PC-9 (cell line): ENCODE measurements at regions not wholly inside any gene's neighbourhood (a gene's known extent, or its start where the extent isn't known, plus 50 kb on each side); places are given as distances from the start of the nearest gene placed in this dataset.
"Not testable (repeated sequence)": the region's sequence is repeated elsewhere in the genome, so short reads cannot be mapped to it uniquely, and the experiment has no call there.

Experiments used
- BruUV-seq: library from RNA; stranded (reverse); fragments of 400-500 nt; replicated peaks from 2 replicates; lab custom pipeline; 2021; lab: Mats Ljungman, UMichigan
- CTCF ChIA-PET: fragments of 300-600 bp; sonication (Branson Sonifier 250); formaldehyde crosslinking; loops from one replicate; lab custom pipeline; 2022; ENCODE audit warnings: antibody characterized with exemption; lab: Charles Lee
- POLR2A ChIA-PET: fragments of 300-600 bp; sonication (Branson Sonifier 250); formaldehyde crosslinking; loops from one replicate; lab custom pipeline; 2022; ENCODE audit warnings: antibody characterized with exemption; ENCODE audit not compliant: unreplicated experiment; lab: Charles Lee
- DNase-seq, 2 experiments: peaks; one replicate each; pipeline versions ENCODE4 v3.0.0 to v3.0.0-alpha.2; 2015 to 2022; ENCODE audit warnings: mixed read lengths in 1 of 2
- H2AFZ ChIP-seq: fragments of 200-600 bp; sonication (generic); 2 replicates; pipeline ENCODE4 v1.8.1; 2017; ENCODE audit warnings: antibody characterized with exemption
- H3F3A ChIP-seq: fragments of 200-600 bp; sonication (generic); 2 replicates; pipeline ENCODE4 v1.8.1; 2017; ENCODE audit warnings: antibody characterized with exemption, mild to moderate bottlenecking, low read depth; ENCODE audit not compliant: insufficient read depth
- H3K27ac ChIP-seq: fragments of 200-600 bp; sonication (generic); 2 replicates; pipeline ENCODE4 v1.6.1; 2016; ENCODE audit warnings: mixed run types
- H3K27me3 ChIP-seq: fragments of 200-600 bp; sonication (generic); 2 replicates; pipeline ENCODE4 v1.6.1; 2016; ENCODE audit warnings: low read depth, mixed run types; ENCODE audit not compliant: insufficient read depth
- H3K36me3 ChIP-seq: fragments of 200-600 bp; sonication (generic); 2 replicates; pipeline ENCODE4 v1.6.1; 2016; ENCODE audit warnings: low read depth, mixed run types
- H3K4me1 ChIP-seq: fragments of 200-600 bp; sonication (generic); replicated peaks from 2 replicates; pipeline ENCODE4 v1.6.1; 2016; ENCODE audit warnings: mixed run types; ENCODE audit not compliant: insufficient read depth
- H3K4me2 ChIP-seq: fragments of 200-600 bp; sonication (generic); 2 replicates; pipeline ENCODE4 v1.6.1; 2017; ENCODE audit warnings: mixed run types
- H3K4me3 ChIP-seq: fragments of 200-600 bp; sonication (generic); 2 replicates; pipeline ENCODE4 v1.6.1; 2016; ENCODE audit warnings: mixed run types
- H3K79me2 ChIP-seq: fragments of 200-600 bp; sonication (generic); 2 replicates; pipeline ENCODE4 v1.6.1; 2017; ENCODE audit warnings: low read depth, mixed run types
- H3K9me2 ChIP-seq: fragments of 200-600 bp; sonication (generic); 2 replicates; pipeline ENCODE4 v1.8.1; 2017; ENCODE audit warnings: mild to moderate bottlenecking; ENCODE audit not compliant: insufficient read depth
- H3K9me3 ChIP-seq: fragments of 200-600 bp; sonication (generic); 2 replicates; pipeline ENCODE4 v1.8.1; 2016; ENCODE audit warnings: low read depth; ENCODE audit not compliant: insufficient read depth
- H4K20me1 ChIP-seq: fragments of 200-600 bp; sonication (generic); 2 replicates; pipeline ENCODE4 v1.8.1; 2017; ENCODE audit not compliant: insufficient read depth
- EZH2 ChIP-seq: fragments of 200-600 bp; sonication (generic); IDR thresholded peaks from 2 replicates; pipeline ENCODE4 v1.8.0; 2017; ENCODE audit warnings: antibody characterized with exemption, low read depth
- intact Hi-C: fragments of 100-400 bp; cut with micrococcal nuclease; formaldehyde crosslinking; loops from one replicate; pipeline ENCODE4 v1.10.0; 2022; ENCODE audit not compliant: unreplicated experiment
- TF ChIP-seq, protein P1 (sequence below): fragments of 200-600 bp; sonication (generic); conservative IDR thresholded peaks from 2 replicates; pipeline ENCODE4 v1.6.1; 2017; ENCODE audit warnings: mixed run types, antibody characterized with exemption, mild to moderate bottlenecking, moderate library complexity

DNA sequence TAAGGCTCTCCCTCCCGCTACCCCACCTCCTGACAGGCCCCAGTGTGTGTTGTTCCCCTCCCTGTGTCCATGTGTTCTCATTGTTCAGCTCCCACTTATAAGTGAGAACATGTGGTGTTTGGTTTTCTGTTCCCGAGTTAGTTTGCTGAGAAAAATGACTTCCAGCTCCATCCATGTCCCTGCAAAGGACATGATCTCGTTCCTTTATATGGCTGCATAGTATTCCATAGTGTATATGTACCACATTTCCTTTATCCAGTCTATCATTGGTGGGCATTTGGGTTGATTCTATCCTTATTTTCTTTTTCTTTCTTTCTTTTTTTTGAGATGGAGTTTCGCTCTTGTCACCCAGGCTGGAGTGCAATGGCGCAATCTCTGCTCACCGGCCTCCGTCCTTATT, 57.8 kb upstream of the RASSF3 start:
- H3K4me3 ChIP-seq, H3K4me1 ChIP-seq, H3K9me2 ChIP-seq, H3K9me3 ChIP-seq, H3K4me2 ChIP-seq, intact Hi-C loops, DNase-seq, H3K36me3 ChIP-seq, POLR2A ChIA-PET, H3K79me2 ChIP-seq, H3F3A ChIP-seq, BruUV-seq, H2AFZ ChIP-seq, H4K20me1 ChIP-seq, H3K27me3 ChIP-seq, CTCF ChIA-PET, H3K27ac ChIP-seq: not testable (repeated sequence)

DNA sequence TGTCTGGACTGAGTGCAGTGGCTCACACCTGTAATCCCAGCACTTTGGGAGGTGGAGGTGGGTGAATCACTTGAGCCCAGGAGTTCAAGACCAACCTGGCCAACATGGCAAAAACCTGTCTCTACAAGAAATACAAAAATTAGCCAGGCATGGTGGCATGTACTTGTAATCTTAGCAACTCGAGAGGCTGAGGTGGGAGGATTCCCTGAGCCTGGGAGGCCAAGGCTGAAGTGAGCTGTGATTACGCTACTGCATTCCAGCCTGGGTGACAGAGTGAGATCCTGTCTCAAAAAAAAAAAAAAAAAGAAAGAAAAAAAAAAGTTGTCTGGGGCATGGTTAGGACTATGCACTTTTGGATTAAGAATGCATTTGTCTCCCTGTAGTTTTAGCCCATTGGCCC, 56.6 kb upstream of the RASSF3 start:
- H3K4me3 ChIP-seq, H3K27me3 ChIP-seq, H3F3A ChIP-seq, H3K4me1 ChIP-seq, H3K27ac ChIP-seq, H2AFZ ChIP-seq, H3K36me3 ChIP-seq, H3K9me2 ChIP-seq, intact Hi-C loops, H3K79me2 ChIP-seq, BruUV-seq, DNase-seq, H3K9me3 ChIP-seq, POLR2A ChIA-PET, H4K20me1 ChIP-seq, CTCF ChIA-PET, H3K4me2 ChIP-seq: not testable (repeated sequence)

DNA sequence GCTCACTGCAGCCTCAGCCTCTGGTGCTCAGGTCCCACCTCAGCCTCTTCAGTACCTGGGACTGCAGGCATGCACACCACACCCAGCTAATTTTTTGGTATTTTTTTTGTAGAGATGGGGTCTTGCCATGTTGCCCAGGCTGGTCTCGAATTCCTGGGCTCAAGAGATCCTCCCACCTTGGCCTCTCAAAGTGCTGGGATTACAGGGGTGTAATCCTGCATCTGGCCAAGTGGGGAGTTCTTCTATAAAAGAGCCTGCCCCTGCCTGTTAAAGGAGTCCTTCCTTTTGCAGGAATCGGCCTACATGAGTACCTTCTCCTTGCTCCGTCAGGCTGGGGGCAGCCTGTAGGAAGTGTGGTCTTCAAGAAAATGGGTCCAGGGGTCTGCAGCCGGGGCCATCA, 54.1 kb upstream of the RASSF3 start:
- no peaks in the 10 kb centered on the region for H4K20me1 ChIP-seq
- H3K4me3 ChIP-seq: no peak overlapping the region
- CTCF ChIA-PET: no interaction called here
- no peak overlapping the region for H3K27ac ChIP-seq
- BruUV-seq: no TSS peak
- H3K27me3 ChIP-seq: no peaks in the 10 kb centered on the region
- peaks cover 6% of the 10 kb centered on the region for H3F3A ChIP-seq
- no peak overlapping the region for H3K4me2 ChIP-seq
- H3K4me1 ChIP-seq: peaks cover 15% of the 10 kb centered on the region
- no peaks in the 10 kb centered on the region for H3K79me2 ChIP-seq
- H3K36me3 ChIP-seq: no peaks in the 10 kb centered on the region
- no peak for DNase-seq
- POLR2A ChIA-PET: interaction anchor here (0.6 kb wide), 1 partner anchor 166 kb away, joined by 5 read pairs; no protein-coding TSS in a partner anchor
- no peak overlapping the region for H2AFZ ChIP-seq
- no peak for TF ChIP-seq EZH2
- TF ChIP-seq, protein P1, sequence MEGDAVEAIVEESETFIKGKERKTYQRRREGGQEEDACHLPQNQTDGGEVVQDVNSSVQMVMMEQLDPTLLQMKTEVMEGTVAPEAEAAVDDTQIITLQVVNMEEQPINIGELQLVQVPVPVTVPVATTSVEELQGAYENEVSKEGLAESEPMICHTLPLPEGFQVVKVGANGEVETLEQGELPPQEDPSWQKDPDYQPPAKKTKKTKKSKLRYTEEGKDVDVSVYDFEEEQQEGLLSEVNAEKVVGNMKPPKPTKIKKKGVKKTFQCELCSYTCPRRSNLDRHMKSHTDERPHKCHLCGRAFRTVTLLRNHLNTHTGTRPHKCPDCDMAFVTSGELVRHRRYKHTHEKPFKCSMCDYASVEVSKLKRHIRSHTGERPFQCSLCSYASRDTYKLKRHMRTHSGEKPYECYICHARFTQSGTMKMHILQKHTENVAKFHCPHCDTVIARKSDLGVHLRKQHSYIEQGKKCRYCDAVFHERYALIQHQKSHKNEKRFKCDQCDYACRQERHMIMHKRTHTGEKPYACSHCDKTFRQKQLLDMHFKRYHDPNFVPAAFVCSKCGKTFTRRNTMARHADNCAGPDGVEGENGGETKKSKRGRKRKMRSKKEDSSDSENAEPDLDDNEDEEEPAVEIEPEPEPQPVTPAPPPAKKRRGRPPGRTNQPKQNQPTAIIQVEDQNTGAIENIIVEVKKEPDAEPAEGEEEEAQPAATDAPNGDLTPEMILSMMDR: no peak
- intact Hi-C loops: no loop called here
- H3K9me3 ChIP-seq: no peaks in the 10 kb centered on the region
- H3K9me2 ChIP-seq: no peaks in the 10 kb centered on the region

DNA sequence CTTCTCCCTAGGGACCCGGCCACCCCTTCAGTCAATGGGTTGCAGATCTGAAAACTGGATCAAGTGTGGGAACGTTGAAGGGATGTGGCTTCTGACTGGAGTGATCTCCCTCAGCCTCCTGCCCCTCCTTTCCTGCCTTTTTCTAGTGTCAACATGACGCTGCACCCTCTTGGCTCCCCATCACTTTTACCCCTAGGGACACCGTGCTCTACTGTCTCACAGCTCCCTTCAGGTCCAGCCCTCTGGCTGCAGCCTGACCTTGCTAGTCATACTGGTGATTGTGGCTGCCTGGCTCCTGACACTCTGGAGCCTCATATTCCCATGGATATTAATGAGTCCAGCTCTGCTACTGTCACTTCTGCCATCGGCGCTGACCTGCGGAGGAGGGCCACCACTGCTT, 51.5 kb upstream of the RASSF3 start:
- H3K9me3 ChIP-seq: no peaks in the 10 kb centered on the region
- H3K4me2 ChIP-seq: no peak overlapping the region
- H3K27me3 ChIP-seq: no peaks in the 10 kb centered on the region
- POLR2A ChIA-PET: no interaction called here
- no peak overlapping the region for H3K27ac ChIP-seq
- TF ChIP-seq, protein P1: no peak
- intact Hi-C loops: no loop called here
- no peak overlapping the region for H2AFZ ChIP-seq
- no TSS peak for BruUV-seq
- no peaks in the 10 kb centered on the region for H3K9me2 ChIP-seq
- H3K4me1 ChIP-seq: peaks cover 19% of the 10 kb centered on the region
- no peak for DNase-seq
- no peaks in the 10 kb centered on the region for H3K36me3 ChIP-seq
- H3F3A ChIP-seq: peaks cover 6% of the 10 kb centered on the region
- no peaks in the 10 kb centered on the region for H4K20me1 ChIP-seq
- H3K4me3 ChIP-seq: no peak overlapping the region
- no peaks in the 10 kb centered on the region for H3K79me2 ChIP-seq
- CTCF ChIA-PET: no interaction called here
